HEK293 (cell line): ENCODE measurements at regions not wholly inside any gene's neighbourhood (a gene's known extent, or its start where the extent isn't known, plus 50 kb on each side); places are given as distances from the start of the nearest gene placed in this dataset.

ENCODE experiments used
- CTCF ChIA-PET: fragments of 350-600 bp; formaldehyde crosslinking; extraction: SDS; loops from one replicate; lab custom pipeline; 2021; ENCODE audit warnings: antibody characterized with exemption; lab: Yijun Ruan, JAX
- POLR2A ChIA-PET: fragments of 300-600 bp; formaldehyde crosslinking; extraction: SDS; loops from one replicate; lab custom pipeline; 2020; ENCODE audit warnings: antibody characterized with exemption, inconsistent platforms; lab: Yijun Ruan, JAX
- H3K27ac ChIP-seq: fragments of 200-500 bp; sonication (Bioruptor generic); 2 replicates; pipeline ENCODE4 v1.5.1; 2014; ENCODE audit warnings: low read depth, low read length, control low read depth, inconsistent platforms; ENCODE audit errors: extremely low read depth
- H3K36me3 ChIP-seq, 2 experiments: fragments of 200-500 bp in 1 of 2; sonication (Bioruptor generic) in 1 of 2; 1 replicate in 1 of 2; 2 replicates in 1 of 2; pipeline ENCODE4 v1.5.1; 2014 to 2017; ENCODE audit warnings: inconsistent platforms in 2 of 2, low read length in 2 of 2; ENCODE audit not compliant: control insufficient read depth in 2 of 2, insufficient read depth in 1 of 2
- H3K4me1 ChIP-seq: fragments of 200-500 bp; sonication (Bioruptor generic); 2 replicates; pipeline ENCODE4 v1.5.1; 2014; ENCODE audit warnings: mild to moderate bottlenecking, low read length, inconsistent platforms; ENCODE audit not compliant: control insufficient read depth, insufficient read depth
- H3K4me3 ChIP-seq: 2 replicates; pipeline ENCODE4 v1.5.1; 2011; ENCODE audit warnings: low read depth, mild to moderate bottlenecking, control low read depth, low read length, moderate library complexity
- H3K9me3 ChIP-seq: fragments of 200-500 bp; sonication (Bioruptor generic); 2 replicates; pipeline ENCODE4 v1.5.1; 2014; ENCODE audit warnings: low read depth, low read length, inconsistent platforms; ENCODE audit not compliant: control insufficient read depth, insufficient read depth
- BCL11A ChIP-seq: fragments of 450-650 bp; formaldehyde crosslinking; IDR thresholded peaks from 2 replicates; pipeline ENCODE4 v1.5.1; 2016; ENCODE audit warnings: low read depth, missing biosample characterization, missing genetic modification characterization
- BCL6B ChIP-seq: fragments of 450-650 bp; formaldehyde crosslinking; IDR thresholded peaks from 2 replicates; pipeline ENCODE4 v1.5.1; 2017; ENCODE audit warnings: missing biosample characterization, missing genetic modification characterization
- CTCF ChIP-seq: fragments of 450-650 bp; formaldehyde crosslinking; IDR thresholded peaks from 2 replicates; pipeline ENCODE4 v1.5.1; 2016; ENCODE audit warnings: missing biosample characterization, missing genetic modification characterization
- GLI4 ChIP-seq: fragments of 450-650 bp; formaldehyde crosslinking; IDR thresholded peaks from 2 replicates; pipeline ENCODE4 v1.5.1; 2016; ENCODE audit warnings: missing biosample characterization, missing genetic modification characterization
- HOXD13 ChIP-seq: sonication (generic); formaldehyde crosslinking; IDR thresholded peaks from 2 replicates; pipeline ENCODE4 v1.8.0; 2022; ENCODE audit warnings: missing genetic modification reagents, borderline replicate concordance
- RBAK ChIP-seq: fragments of 450-650 bp; formaldehyde crosslinking; IDR thresholded peaks from 2 replicates; pipeline ENCODE4 v1.5.1; 2016; ENCODE audit warnings: missing biosample characterization, missing genetic modification characterization
- YY2 ChIP-seq: fragments of 450-650 bp; formaldehyde crosslinking; IDR thresholded peaks from 2 replicates; pipeline ENCODE4 v1.5.1; 2016; ENCODE audit warnings: missing biosample characterization, missing genetic modification characterization
- ZEB2 ChIP-seq: fragments of 450-650 bp; formaldehyde crosslinking; IDR thresholded peaks from 2 replicates; pipeline ENCODE4 v1.5.1; 2016; ENCODE audit warnings: missing biosample characterization, missing genetic modification characterization
- ZNF175 ChIP-seq: fragments of 450-650 bp; formaldehyde crosslinking; IDR thresholded peaks from 2 replicates; pipeline ENCODE4 v1.5.1; 2016; ENCODE audit warnings: missing biosample characterization, missing genetic modification characterization
- ZNF221 ChIP-seq: fragments of 450-650 bp; formaldehyde crosslinking; IDR thresholded peaks from 2 replicates; pipeline ENCODE4 v1.5.1; 2017; ENCODE audit warnings: missing biosample characterization, missing genetic modification characterization, borderline replicate concordance
- ZNF26 ChIP-seq: fragments of 450-650 bp; formaldehyde crosslinking; IDR thresholded peaks from 2 replicates; pipeline ENCODE4 v1.5.1; 2016; ENCODE audit warnings: missing biosample characterization, missing genetic modification characterization
- ZNF292 ChIP-seq: fragments of 450-650 bp; formaldehyde crosslinking; IDR thresholded peaks from 2 replicates; pipeline ENCODE4 v1.5.1; 2016; ENCODE audit warnings: low read depth, missing biosample characterization, missing genetic modification characterization, borderline replicate concordance
- ZNF324 ChIP-seq: fragments of 450-650 bp; formaldehyde crosslinking; IDR thresholded peaks from 2 replicates; pipeline ENCODE4 v1.5.1; 2016; ENCODE audit warnings: missing biosample characterization, missing genetic modification characterization
- ZNF394 ChIP-seq: fragments of 450-650 bp; formaldehyde crosslinking; IDR thresholded peaks from 2 replicates; pipeline ENCODE4 v1.5.1; 2016; ENCODE audit warnings: missing biosample characterization, missing genetic modification characterization, mild to moderate bottlenecking, moderate library complexity, borderline replicate concordance
- ZNF555 ChIP-seq: fragments of 450-650 bp; formaldehyde crosslinking; conservative IDR thresholded peaks from 2 replicates; pipeline ENCODE4 v1.5.1; 2017; ENCODE audit warnings: missing biosample characterization, mild to moderate bottlenecking, missing genetic modification characterization, inconsistent platforms
- ZNF610 ChIP-seq: fragments of 450-650 bp; formaldehyde crosslinking; IDR thresholded peaks from 2 replicates; pipeline ENCODE4 v1.5.1; 2016; ENCODE audit warnings: missing biosample characterization, missing genetic modification characterization, borderline replicate concordance
- ZNF621 ChIP-seq: fragments of 450-650 bp; formaldehyde crosslinking; IDR thresholded peaks from 2 replicates; pipeline ENCODE4 v1.5.1; 2017; ENCODE audit warnings: missing biosample characterization, missing genetic modification characterization
- ZNF626 ChIP-seq: fragments of 450-650 bp; sonication (Bioruptor Pico); formaldehyde crosslinking; IDR thresholded peaks from 2 replicates; pipeline ENCODE4 v1.5.1; 2018; ENCODE audit warnings: missing biosample characterization, missing genetic modification characterization, inconsistent platforms
- ZNF664 ChIP-seq: fragments of 450-650 bp; formaldehyde crosslinking; IDR thresholded peaks from 2 replicates; pipeline ENCODE4 v1.5.1; 2016; ENCODE audit warnings: missing biosample characterization, missing genetic modification characterization
- ZNF785 ChIP-seq: fragments of 450-650 bp; formaldehyde crosslinking; IDR thresholded peaks from 2 replicates; pipeline ENCODE4 v1.5.1; 2016; ENCODE audit warnings: missing biosample characterization, missing genetic modification characterization
- ZXDB ChIP-seq: fragments of 450-650 bp; formaldehyde crosslinking; IDR thresholded peaks from 2 replicates; pipeline ENCODE4 v1.5.1; 2016; ENCODE audit warnings: missing biosample characterization, missing genetic modification characterization
- TF ChIP-seq, protein P1 (sequence below): fragments of 450-650 bp; formaldehyde crosslinking; IDR thresholded peaks from 2 replicates; pipeline ENCODE4 v1.5.1; 2016; ENCODE audit warnings: missing biosample characterization, missing genetic modification characterization
- TF ChIP-seq, protein P2 (sequence below): fragments of 450-650 bp; formaldehyde crosslinking; IDR thresholded peaks from 2 replicates; pipeline ENCODE4 v1.5.1; 2016; ENCODE audit warnings: missing biosample characterization, missing genetic modification characterization

GRCh38 chr18:64956465-64956864, 794.3 kb upstream of the CDH7 start:
- no peaks in the 10 kb centered on the region for H3K36me3 ChIP-seq
- H3K9me3 ChIP-seq: no peaks in the 10 kb centered on the region
- POLR2A ChIA-PET: no interaction called here
- CTCF ChIA-PET: no interaction called here
- H3K4me1 ChIP-seq: no peaks in the 10 kb centered on the region
- H3K27ac ChIP-seq: no peak overlapping the region
- H3K4me3 ChIP-seq: no peak overlapping the region
- TF ChIP-seq, protein P1, sequence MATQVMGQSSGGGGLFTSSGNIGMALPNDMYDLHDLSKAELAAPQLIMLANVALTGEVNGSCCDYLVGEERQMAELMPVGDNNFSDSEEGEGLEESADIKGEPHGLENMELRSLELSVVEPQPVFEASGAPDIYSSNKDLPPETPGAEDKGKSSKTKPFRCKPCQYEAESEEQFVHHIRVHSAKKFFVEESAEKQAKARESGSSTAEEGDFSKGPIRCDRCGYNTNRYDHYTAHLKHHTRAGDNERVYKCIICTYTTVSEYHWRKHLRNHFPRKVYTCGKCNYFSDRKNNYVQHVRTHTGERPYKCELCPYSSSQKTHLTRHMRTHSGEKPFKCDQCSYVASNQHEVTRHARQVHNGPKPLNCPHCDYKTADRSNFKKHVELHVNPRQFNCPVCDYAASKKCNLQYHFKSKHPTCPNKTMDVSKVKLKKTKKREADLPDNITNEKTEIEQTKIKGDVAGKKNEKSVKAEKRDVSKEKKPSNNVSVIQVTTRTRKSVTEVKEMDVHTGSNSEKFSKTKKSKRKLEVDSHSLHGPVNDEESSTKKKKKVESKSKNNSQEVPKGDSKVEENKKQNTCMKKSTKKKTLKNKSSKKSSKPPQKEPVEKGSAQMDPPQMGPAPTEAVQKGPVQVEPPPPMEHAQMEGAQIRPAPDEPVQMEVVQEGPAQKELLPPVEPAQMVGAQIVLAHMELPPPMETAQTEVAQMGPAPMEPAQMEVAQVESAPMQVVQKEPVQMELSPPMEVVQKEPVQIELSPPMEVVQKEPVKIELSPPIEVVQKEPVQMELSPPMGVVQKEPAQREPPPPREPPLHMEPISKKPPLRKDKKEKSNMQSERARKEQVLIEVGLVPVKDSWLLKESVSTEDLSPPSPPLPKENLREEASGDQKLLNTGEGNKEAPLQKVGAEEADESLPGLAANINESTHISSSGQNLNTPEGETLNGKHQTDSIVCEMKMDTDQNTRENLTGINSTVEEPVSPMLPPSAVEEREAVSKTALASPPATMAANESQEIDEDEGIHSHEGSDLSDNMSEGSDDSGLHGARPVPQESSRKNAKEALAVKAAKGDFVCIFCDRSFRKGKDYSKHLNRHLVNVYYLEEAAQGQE: no peak
- TF ChIP-seq ZNF221 (tag by site-specific recombination): no peak
- TF ChIP-seq, all 188 proteins: peak for 0

DNA sequence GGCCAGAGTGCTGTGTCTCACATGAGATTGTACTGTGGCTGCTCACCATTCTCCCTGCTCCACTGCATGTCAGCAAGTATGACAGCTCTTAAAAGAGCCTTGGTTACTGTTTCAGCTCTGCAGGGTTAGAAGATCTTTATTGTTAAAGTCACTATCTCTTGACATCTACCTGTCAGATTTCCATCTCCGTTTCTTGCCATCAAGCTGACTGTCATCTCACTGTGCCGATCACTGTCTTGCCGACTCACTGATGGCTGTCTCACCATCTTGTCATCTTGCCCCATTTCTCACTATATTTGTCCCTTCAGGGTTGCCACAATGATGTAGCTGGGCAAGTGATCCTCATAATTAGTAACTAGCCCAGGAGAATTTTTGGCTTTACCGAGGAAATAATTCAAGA, 800.9 kb upstream of the CDH7 start:
- TF ChIP-seq BCL11A (tag by site-specific recombination) (no peak), RBAK (tag by site-specific recombination) (no peak), ZNF785 (no peak), ZNF324 (tag by site-specific recombination) (no peak), ZNF610 (tag by site-specific recombination) (no peak), ZNF394 (tag by site-specific recombination) (no peak), CTCF (tag by site-specific recombination) (no peak), YY2 (tag by site-specific recombination) (no peak), ZNF555 (no peak), ZXDB (tag by site-specific recombination) (no peak), ZNF292 (no peak), ZNF626 (no peak), ZNF664 (no peak)
- ChIA-PET CTCF (no interaction called here), POLR2A (no interaction called here)
- Histone ChIP-seq H3K4me3 (no peak overlapping the region), H3K9me3 (no peaks in the 10 kb centered on the region), H3K36me3 (no peaks in the 10 kb centered on the region), H3K27ac (no peak overlapping the region), H3K4me1 (no peaks in the 10 kb centered on the region)

- Histone ChIP-seq H3K36me3 (no peaks in the 10 kb centered on the region), H3K9me3 (no peaks in the 10 kb centered on the region), H3K4me1 (no peaks in the 10 kb centered on the region), H3K27ac (no peak overlapping the region), H3K4me3 (no peak overlapping the region)
- ChIA-PET CTCF (no interaction called here), POLR2A (no interaction called here)
- TF ChIP-seq ZNF621 (no peak), HOXD13 (CRISPR knock-in tag) (no peak), ZNF26 (tag by site-specific recombination) (no peak), GLI4 (tag by site-specific recombination) (no peak), BCL11A (tag by site-specific recombination) (no peak), BCL6B (tag by site-specific recombination) (no peak), ZEB2 (tag by site-specific recombination) (no peak), ZNF175 (tag by site-specific recombination) (no peak)
- TF ChIP-seq, protein P2, sequence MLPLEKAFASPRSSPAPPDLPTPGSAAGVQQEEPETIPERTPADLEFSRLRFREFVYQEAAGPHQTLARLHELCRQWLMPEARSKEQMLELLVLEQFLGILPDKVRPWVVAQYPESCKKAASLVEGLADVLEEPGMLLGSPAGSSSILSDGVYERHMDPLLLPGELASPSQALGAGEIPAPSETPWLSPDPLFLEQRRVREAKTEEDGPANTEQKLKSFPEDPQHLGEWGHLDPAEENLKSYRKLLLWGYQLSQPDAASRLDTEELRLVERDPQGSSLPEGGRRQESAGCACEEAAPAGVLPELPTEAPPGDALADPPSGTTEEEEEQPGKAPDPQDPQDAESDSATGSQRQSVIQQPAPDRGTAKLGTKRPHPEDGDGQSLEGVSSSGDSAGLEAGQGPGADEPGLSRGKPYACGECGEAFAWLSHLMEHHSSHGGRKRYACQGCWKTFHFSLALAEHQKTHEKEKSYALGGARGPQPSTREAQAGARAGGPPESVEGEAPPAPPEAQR (tag by site-specific recombination): no peak
Observed at GRCh38 chr18:64936671-64937070, 787.8 kb upstream of the LINC00305 start.
